Neural progenitor cell (in vitro differentiated cells): ENCODE measurements at regions not wholly inside any gene's neighbourhood (a gene's known extent, or its start where the extent isn't known, plus 50 kb on each side); places are given as distances from the start of the nearest gene placed in this dataset.

ENCODE experiments used
- DNase-seq: peaks from one replicate; pipeline ENCODE4 v3.0.0-alpha.2; 2016; ENCODE audit warnings: low spot score
- H2AFZ ChIP-seq: fragments of 200-600 bp; sonication (generic); replicated peaks from 2 replicates; pipeline ENCODE4 v1.6.1; 2016; ENCODE audit warnings: antibody characterized with exemption
- H3F3A ChIP-seq: fragments of 200-600 bp; sonication (generic); 2 replicates; pipeline ENCODE4 v1.6.1; 2016; ENCODE audit warnings: antibody characterized with exemption, low read depth
- H3K27ac ChIP-seq: fragments of 200-600 bp; sonication (generic); 2 replicates; pipeline ENCODE4 v1.5.1; 2016; ENCODE audit warnings: mild to moderate bottlenecking
- H3K27me3 ChIP-seq: fragments of 200-600 bp; sonication (generic); 2 replicates; pipeline ENCODE4 v1.6.1; 2016; ENCODE audit warnings: mild to moderate bottlenecking, moderate library complexity
- H3K36me3 ChIP-seq: fragments of 200-600 bp; sonication (generic); 2 replicates; pipeline ENCODE4 v1.5.1; 2016
- H3K4me1 ChIP-seq: fragments of 200-600 bp; sonication (generic); 2 replicates; pipeline ENCODE4 v1.6.1; 2016; ENCODE audit warnings: mixed run types
- H3K4me2 ChIP-seq: fragments of 200-600 bp; sonication (generic); 2 replicates; pipeline ENCODE4 v1.6.1; 2016
- H3K4me3 ChIP-seq: fragments of 200-600 bp; sonication (generic); 2 replicates; pipeline ENCODE4 v1.5.1; 2016
- H3K79me2 ChIP-seq: fragments of 200-600 bp; sonication (generic); 2 replicates; pipeline ENCODE4 v1.6.1; 2016; ENCODE audit warnings: low read depth
- H3K9ac ChIP-seq: fragments of 200-600 bp; sonication (generic); 2 replicates; pipeline ENCODE4 v1.6.1; 2016
- H3K9me3 ChIP-seq: fragments of 200-600 bp; sonication (generic); 2 replicates; pipeline ENCODE4 v1.5.1; 2016; ENCODE audit warnings: low read depth
- H4K20me1 ChIP-seq: fragments of 200-600 bp; sonication (generic); 2 replicates; pipeline ENCODE4 v1.6.1; 2016; ENCODE audit warnings: low read depth
- H3K27ac Mint-ChIP-seq: 3 replicates; pipeline ENCODE4 v1.8.0; 2021; ENCODE audit warnings: mixed read lengths
- H3K27me3 Mint-ChIP-seq: 2 replicates; pipeline ENCODE4 v1.8.0; 2022; ENCODE audit warnings: low read depth, mild to moderate bottlenecking, inconsistent platforms, moderate library complexity, mixed read lengths; ENCODE audit not compliant: insufficient read depth
- H3K36me3 Mint-ChIP-seq: 3 replicates; pipeline ENCODE4 v1.8.0; 2021; ENCODE audit warnings: mixed read lengths
- H3K4me1 Mint-ChIP-seq: 3 replicates; pipeline ENCODE4 v1.8.0; 2021; ENCODE audit warnings: mixed read lengths
- H3K4me3 Mint-ChIP-seq: 3 replicates; pipeline ENCODE4 v1.8.0; 2021; ENCODE audit warnings: mild to moderate bottlenecking, moderate library complexity, mixed read lengths
- H3K9me3 Mint-ChIP-seq: 3 replicates; pipeline ENCODE4 v1.8.0; 2020; ENCODE audit warnings: mixed read lengths
- EZH2 ChIP-seq: fragments of 200-600 bp; sonication (generic); IDR thresholded peaks from 2 replicates; pipeline ENCODE4 v1.6.1; 2017; ENCODE audit warnings: antibody characterized with exemption, mild to moderate bottlenecking, moderate library complexity
- EZH2phosphoT487 ChIP-seq: fragments of 200-600 bp; sonication (generic); IDR thresholded peaks from 2 replicates; pipeline ENCODE4 v1.6.1; 2017; ENCODE audit warnings: antibody characterized with exemption
- TF ChIP-seq, protein P1 (sequence below): fragments of 200-600 bp; sonication (generic); IDR thresholded peaks from 2 replicates; pipeline ENCODE4 v1.5.1; 2017; ENCODE audit warnings: antibody characterized with exemption, mild to moderate bottlenecking

DNA sequence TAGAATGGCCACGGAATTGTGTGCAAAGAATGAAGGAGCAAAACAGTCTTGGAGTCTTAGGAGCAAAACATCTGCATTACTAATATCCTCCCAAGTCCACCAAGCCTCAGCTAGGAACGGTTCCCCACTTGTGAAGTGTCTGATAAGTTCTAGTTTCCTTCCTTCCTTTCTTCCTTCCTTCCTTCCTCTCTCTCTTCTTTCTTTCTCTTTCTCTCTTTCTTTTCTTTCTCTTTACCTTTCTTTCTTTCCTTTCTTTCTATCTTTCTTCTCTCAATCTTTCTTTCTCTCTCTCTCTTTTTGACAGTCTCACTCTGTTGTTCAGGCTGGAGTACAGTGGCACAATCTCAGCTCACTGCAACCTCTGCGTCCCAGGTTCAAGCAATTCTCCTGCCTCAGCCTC lies 160.8 kb downstream of the FOXL1 start:
- H3K27ac Mint-ChIP-seq, result peak overlapping the region; percentile 86
- Histone ChIP-seq H3K4me3 (no peak overlapping the region), H3K4me1 (peaks cover 15% of the 10 kb centered on the region), H3K4me2 (no peak overlapping the region), H3K27me3 (peaks cover 3% of the 10 kb centered on the region), H3K27ac (no peak overlapping the region), H3K9me3 (no peaks in the 10 kb centered on the region), H2AFZ (no peak overlapping the region), H3F3A (no peaks in the 10 kb centered on the region), H3K79me2 (no peaks in the 10 kb centered on the region), H4K20me1 (no peaks in the 10 kb centered on the region), H3K9ac (no peak overlapping the region), H3K36me3 (no peaks in the 10 kb centered on the region)
- H3K36me3 Mint-ChIP-seq, result peaks cover 2% of the 10 kb centered on the region
- peaks cover 13% of the 10 kb centered on the region for H3K27me3 Mint-ChIP-seq
- no peak for DNase-seq
- H3K4me1 Mint-ChIP-seq, result peaks cover 49% of the 10 kb centered on the region
- H3K4me3 Mint-ChIP-seq, result no peak overlapping the region
- peaks cover 7% of the 10 kb centered on the region for H3K9me3 Mint-ChIP-seq
- TF ChIP-seq EZH2 (no peak), EZH2phosphoT487 (no peak)
- TF ChIP-seq, protein P1, sequence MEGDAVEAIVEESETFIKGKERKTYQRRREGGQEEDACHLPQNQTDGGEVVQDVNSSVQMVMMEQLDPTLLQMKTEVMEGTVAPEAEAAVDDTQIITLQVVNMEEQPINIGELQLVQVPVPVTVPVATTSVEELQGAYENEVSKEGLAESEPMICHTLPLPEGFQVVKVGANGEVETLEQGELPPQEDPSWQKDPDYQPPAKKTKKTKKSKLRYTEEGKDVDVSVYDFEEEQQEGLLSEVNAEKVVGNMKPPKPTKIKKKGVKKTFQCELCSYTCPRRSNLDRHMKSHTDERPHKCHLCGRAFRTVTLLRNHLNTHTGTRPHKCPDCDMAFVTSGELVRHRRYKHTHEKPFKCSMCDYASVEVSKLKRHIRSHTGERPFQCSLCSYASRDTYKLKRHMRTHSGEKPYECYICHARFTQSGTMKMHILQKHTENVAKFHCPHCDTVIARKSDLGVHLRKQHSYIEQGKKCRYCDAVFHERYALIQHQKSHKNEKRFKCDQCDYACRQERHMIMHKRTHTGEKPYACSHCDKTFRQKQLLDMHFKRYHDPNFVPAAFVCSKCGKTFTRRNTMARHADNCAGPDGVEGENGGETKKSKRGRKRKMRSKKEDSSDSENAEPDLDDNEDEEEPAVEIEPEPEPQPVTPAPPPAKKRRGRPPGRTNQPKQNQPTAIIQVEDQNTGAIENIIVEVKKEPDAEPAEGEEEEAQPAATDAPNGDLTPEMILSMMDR, result no peak

DNA sequence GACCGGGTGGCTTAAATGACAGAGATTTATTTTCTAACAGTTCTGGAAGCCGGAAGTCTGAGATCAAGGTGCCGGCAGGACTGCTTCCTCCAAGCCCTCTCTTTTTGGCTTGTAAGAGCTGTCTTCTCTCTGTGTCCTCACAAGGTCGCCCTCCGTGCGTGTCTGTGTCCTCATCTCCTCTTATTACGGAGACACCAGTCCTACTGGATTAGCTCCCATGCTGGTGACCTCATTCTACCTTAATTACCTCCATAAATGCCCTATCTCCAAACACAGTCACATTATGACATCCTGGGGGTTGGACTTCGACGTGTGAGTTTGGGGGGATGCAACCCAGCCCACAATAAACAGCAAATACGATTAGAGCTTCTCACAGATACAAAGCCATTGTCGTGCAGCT lies 161.5 kb downstream of the FOXL1 start:
- Mint-ChIP-seq H3K27ac (peak overlapping the region; percentile 22), H3K4me1 (peaks cover 48% of the 10 kb centered on the region), H3K27me3 (peaks cover 13% of the 10 kb centered on the region), H3K9me3 (peaks cover 7% of the 10 kb centered on the region), H3K4me3 (no peak overlapping the region), H3K36me3 (peaks cover 2% of the 10 kb centered on the region)
- H2AFZ ChIP-seq, result no peak overlapping the region
- no peak overlapping the region for H3K27ac ChIP-seq
- H3K4me1 ChIP-seq, result peaks cover 9% of the 10 kb centered on the region
- H4K20me1 ChIP-seq, result no peaks in the 10 kb centered on the region
- DNase-seq, result no peak
- no peak overlapping the region for H3K4me2 ChIP-seq
- H3K9ac ChIP-seq, result no peak overlapping the region
- no peaks in the 10 kb centered on the region for H3K27me3 ChIP-seq
- H3K79me2 ChIP-seq, result no peaks in the 10 kb centered on the region
- H3K9me3 ChIP-seq, result no peaks in the 10 kb centered on the region
- no peak for TF ChIP-seq EZH2
- no peak overlapping the region for H3K4me3 ChIP-seq
- H3F3A ChIP-seq, result no peaks in the 10 kb centered on the region
- H3K36me3 ChIP-seq, result no peaks in the 10 kb centered on the region

DNA sequence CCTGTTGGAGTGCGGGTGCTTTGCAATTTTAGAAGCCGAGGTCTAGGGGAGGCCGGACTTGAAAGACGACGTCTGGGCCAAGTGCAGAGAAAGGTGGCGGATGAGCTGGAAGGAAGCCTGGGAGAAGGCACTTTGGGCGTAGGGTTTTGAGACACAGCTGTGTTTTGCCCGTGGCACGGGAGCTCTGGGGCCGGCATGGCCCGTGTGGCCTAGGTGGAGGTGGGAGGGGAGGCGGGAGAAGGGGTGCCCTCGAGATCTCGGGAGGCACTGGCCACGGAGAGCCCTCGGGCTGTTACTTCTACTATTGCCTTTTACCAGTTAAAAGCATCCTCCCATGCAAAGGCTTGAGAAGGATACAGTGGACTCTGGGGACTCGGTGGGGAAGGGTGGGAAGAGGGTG lies 161.9 kb downstream of the FOXL1 start:
- no peak overlapping the region for H2AFZ ChIP-seq
- Mint-ChIP-seq H3K9me3 (peaks cover 7% of the 10 kb centered on the region), H3K27ac (peak overlapping the region; percentile 22), H3K27me3 (peaks cover 14% of the 10 kb centered on the region), H3K4me1 (peaks cover 45% of the 10 kb centered on the region), H3K4me3 (no peak overlapping the region), H3K36me3 (peaks cover 2% of the 10 kb centered on the region)
- H3F3A ChIP-seq, result no peaks in the 10 kb centered on the region
- H3K36me3 ChIP-seq, result no peaks in the 10 kb centered on the region
- no peak overlapping the region for H3K4me3 ChIP-seq
- TF ChIP-seq EZH2phosphoT487 (no peak), EZH2 (no peak)
- TF ChIP-seq, protein P1, result no peak
- no peak overlapping the region for H3K4me2 ChIP-seq
- H3K79me2 ChIP-seq, result no peaks in the 10 kb centered on the region
- no peaks in the 10 kb centered on the region for H3K9me3 ChIP-seq
- H3K27me3 ChIP-seq, result no peaks in the 10 kb centered on the region
- no peak overlapping the region for H3K27ac ChIP-seq
- H4K20me1 ChIP-seq, result no peaks in the 10 kb centered on the region
- DNase-seq, result no peak
- peaks cover 9% of the 10 kb centered on the region for H3K4me1 ChIP-seq
- H3K9ac ChIP-seq, result no peak overlapping the region

DNA sequence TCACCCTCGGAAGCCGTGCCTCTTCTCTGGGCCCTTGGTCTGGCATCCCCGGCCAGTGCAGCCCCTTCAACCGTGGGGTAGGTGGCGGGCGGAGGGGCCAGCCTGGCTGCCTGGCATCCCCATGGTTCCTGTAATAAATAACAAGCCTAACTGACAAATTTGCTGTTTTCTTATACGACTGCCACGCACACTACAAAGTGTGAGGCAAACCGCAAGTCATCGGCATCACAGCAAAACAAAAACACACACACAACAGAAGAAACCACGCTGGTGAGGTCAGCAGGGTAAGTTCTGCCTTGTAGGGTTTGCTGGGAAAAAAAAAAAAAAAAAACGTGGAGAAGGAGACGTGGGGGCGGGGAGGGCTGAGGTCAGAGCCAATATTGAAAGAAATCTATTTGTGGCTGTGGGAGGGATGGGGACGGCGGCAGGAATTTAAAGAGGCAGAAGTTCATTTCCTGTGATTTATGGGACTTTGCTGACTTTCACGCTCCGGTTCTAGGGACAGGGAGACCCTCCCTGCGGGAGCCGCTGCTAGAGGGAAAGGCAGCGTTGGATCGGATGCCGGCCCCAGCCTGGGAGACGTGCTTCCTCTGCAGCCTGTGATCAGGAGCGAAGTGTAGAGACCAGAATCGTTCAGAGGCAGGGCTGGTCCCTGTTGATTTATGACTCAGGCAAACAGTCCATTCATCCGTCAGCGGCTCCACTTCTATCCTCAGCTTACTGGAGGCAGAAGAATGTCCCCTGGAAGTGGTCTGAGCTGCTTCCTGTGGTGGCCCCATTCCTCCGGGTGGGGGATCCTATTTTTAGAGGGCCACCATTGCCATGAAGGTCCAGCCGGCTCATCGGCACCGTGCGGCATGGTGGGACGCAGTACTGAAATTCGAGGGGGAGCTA lies 162.8 kb downstream of the FOXL1 start:
- Histone ChIP-seq H3K4me1 (peaks cover 3% of the 10 kb centered on the region), H3F3A (no peaks in the 10 kb centered on the region), H3K79me2 (no peaks in the 10 kb centered on the region), H3K9me3 (no peaks in the 10 kb centered on the region), H3K36me3 (no peaks in the 10 kb centered on the region), H3K4me2 (peak overlapping the region; percentile 51), H3K9ac (no peak overlapping the region), H3K4me3 (no peak overlapping the region), H3K27ac (no peak overlapping the region), H4K20me1 (no peaks in the 10 kb centered on the region), H2AFZ (peak overlapping the region; percentile 85), H3K27me3 (no peaks in the 10 kb centered on the region)
- no peak for TF ChIP-seq EZH2
- TF ChIP-seq, protein P1, result no peak
- TF ChIP-seq EZH2phosphoT487, result no peak
- Mint-ChIP-seq H3K27me3 (peaks cover 15% of the 10 kb centered on the region), H3K4me1 (peaks cover 46% of the 10 kb centered on the region), H3K27ac (peak overlapping the region; percentile 99), H3K9me3 (peaks cover 7% of the 10 kb centered on the region), H3K4me3 (peak overlapping the region; percentile 74), H3K36me3 (peaks cover 2% of the 10 kb centered on the region)
- DNase-seq, result peak; percentile 41
